22Rv1 (cell line): ENCODE measurements at regions not wholly inside any gene's neighbourhood (a gene's known extent, or its start where the extent isn't known, plus 50 kb on each side); places are given as distances from the start of the nearest gene placed in this dataset.

ENCODE experiments used
- ZFX ChIP-seq: fragments of 450-650 bp; IDR thresholded peaks from 2 replicates; pipeline ENCODE4 v1.6.1; 2017; ENCODE audit warnings: antibody characterized with exemption, borderline replicate concordance
- TF ChIP-seq, protein P1 (sequence below): fragments of 450-650 bp; IDR thresholded peaks from 2 replicates; pipeline ENCODE4 v1.5.1; 2017; ENCODE audit warnings: mild to moderate bottlenecking

DNA sequence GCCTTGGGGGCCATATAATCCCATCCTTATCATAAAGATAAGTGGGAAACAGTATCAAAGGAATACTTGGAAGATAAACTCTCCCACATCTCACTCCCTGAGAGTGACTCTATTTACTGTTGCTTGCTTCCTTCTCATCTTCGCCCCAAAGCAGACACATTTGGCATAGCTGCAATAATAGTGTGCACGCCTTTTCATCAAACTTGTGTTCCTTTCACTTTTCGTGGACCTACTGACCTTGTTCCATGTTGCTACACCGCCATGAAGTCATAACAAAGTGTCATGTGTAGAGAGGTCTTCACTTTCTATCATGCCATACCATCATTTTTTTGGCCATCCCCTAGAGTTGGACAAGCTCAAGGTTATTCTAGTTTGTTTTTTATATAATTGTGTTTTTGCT lies 200.0 kb upstream of the MSX2 start:
- TF ChIP-seq, protein P1, sequence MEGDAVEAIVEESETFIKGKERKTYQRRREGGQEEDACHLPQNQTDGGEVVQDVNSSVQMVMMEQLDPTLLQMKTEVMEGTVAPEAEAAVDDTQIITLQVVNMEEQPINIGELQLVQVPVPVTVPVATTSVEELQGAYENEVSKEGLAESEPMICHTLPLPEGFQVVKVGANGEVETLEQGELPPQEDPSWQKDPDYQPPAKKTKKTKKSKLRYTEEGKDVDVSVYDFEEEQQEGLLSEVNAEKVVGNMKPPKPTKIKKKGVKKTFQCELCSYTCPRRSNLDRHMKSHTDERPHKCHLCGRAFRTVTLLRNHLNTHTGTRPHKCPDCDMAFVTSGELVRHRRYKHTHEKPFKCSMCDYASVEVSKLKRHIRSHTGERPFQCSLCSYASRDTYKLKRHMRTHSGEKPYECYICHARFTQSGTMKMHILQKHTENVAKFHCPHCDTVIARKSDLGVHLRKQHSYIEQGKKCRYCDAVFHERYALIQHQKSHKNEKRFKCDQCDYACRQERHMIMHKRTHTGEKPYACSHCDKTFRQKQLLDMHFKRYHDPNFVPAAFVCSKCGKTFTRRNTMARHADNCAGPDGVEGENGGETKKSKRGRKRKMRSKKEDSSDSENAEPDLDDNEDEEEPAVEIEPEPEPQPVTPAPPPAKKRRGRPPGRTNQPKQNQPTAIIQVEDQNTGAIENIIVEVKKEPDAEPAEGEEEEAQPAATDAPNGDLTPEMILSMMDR = no peak
- TF ChIP-seq ZFX = no peak
